ENCODE measurements at regions not wholly inside any gene's neighbourhood (a gene's known extent, or its start where the extent isn't known, plus 50 kb on each side); places are given as distances from the start of the nearest gene placed in this dataset.

- no peak for TF ChIP-seq CTCF (IDR thresholded peaks at IDR 0.05; ENCODE audit: insufficient read depth, low read length, poor library complexity, severe bottlenecking)
- no peak for TF ChIP-seq EZH2phosphoT487 (conservative IDR thresholded peaks at IDR 0.05; ENCODE audit: low read length)
Observed at GRCh38 chr10:83937161-83937560, 202.1 kb upstream of the GHITM start.

Measured in SU-DHL-6 (cell line).